GM19397 (cell line): ENCODE measurements at regions not wholly inside any gene's neighbourhood (a gene's known extent, or its start where the extent isn't known, plus 50 kb on each side); places are given as distances from the start of the nearest gene placed in this dataset.
"Not testable (repeated sequence)": the region's sequence is repeated elsewhere in the genome, so short reads cannot be mapped to it uniquely, and the experiment has no call there.

Source experiments
- ATAC-seq: cut with Tn5 transposase; IDR thresholded peaks from one replicate; pipeline ENCODE4 v1.9.1; 2021; ENCODE audit warnings: mild to moderate bottlenecking, moderate library complexity; ENCODE audit not compliant: unreplicated experiment

GRCh38 chr4:19266566-19266965 lies 985.1 kb upstream of the SLIT2 start:
- ATAC-seq = no peak

DNA sequence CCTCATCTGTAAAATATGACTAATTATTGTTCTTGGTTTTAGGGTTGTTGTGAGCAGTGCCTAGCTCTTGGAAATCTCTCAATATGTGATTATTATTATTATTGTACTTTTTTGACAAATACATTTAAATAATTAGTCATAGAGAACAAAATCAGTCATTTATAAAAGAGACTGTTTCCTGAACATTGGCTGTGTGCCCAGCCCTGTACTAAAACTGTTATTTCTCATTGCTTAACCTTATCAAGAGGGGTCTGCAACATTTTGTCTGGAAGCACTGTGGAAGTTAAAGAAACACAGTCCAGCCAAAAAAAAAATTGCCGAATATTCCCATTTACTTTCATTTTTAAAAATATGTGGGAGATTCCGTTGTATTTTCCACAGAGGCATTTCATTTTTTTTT lies 989.2 kb upstream of the SLIT2 start:
- ATAC-seq = no peak

DNA sequence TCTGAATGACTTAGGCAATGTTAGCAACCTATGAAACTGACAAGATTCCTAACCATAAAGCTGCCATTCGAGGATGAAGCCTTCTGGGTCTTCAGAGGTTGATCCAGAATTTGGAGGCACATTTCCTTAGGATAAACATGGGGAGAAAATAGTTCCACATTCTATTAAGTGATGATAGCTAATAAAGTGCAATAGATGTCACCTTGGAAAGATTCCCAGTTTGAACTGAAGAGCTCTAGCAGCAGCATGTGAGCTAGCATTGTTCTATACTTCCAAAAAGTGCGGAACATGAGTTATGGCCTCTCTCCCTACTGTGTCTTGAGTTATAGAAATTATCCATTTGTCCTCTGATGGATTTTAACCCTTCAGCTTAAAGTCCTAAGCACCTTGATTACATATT lies 991.4 kb upstream of the SLIT2 start:
- no peak for ATAC-seq

GRCh38 chr4:19259920-19260319 lies 991.8 kb upstream of the SLIT2 start:
- ATAC-seq = no peak

- ATAC-seq = no peak
These were observed 994.9 kb upstream of the SLIT2 start for GRCh38 chr4:19256823-19257222.

GRCh38 chr4:19254486-19254885 lies 997.2 kb upstream of the SLIT2 start:
- ATAC-seq = no peak

DNA sequence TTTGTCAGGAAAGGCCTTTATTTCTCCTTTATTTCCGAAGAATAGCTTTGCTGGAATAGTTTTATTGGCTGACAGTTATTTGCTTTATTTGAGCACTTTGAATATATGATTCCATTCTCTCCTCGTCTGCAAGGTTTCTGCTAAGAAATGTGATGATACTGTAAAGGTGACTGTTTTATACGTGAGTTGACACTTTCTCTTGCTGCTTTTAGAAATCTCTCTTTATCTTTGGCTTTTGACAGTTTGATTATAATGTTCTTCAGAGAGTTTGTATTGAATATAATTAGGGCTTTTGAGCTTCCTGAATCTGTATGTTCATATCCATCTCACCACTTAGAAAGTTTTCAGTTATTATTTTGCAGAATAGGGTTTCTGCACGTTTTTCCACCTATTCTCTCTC lies 1003.7 kb upstream of the SLIT2 start:
- no peak for ATAC-seq

DNA sequence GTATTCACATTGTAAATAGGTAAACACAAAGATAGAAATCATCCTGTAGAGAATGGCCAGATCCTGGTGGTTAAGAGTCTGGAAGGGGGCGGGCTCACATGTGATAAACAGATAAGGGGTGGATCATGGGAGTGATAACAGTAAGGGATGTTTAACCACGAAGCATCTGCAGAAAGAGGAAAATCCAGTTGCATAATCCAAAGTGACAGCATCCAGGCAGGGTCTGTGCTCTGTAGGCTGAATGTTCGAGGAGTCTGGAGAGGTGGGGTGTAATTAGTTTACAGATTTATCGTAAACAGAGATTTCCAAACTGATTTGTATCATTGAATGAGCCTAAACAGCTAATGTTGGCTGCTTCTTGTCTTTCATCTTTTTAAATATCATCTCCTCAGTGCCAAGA lies 1009.8 kb upstream of the SLIT2 start:
- ATAC-seq = no peak

DNA sequence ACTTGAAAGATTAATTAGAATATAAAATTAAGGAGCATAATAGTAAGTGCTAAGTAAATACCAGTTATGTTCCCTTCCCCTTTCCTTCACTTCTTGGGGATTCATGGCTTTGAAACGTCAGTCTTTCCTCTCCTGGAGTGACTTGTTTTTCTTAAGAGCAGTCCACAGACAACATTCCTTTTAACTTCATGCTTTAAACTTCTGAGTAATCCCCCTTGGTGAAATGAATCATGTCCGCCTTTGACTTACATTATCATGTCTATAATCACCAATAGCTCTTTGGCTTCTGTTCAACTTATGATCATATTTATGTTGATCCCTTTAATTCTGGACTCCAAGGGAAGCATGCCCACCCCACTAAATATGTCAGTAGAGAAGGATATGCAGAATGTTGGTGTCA lies 1012.1 kb upstream of the SLIT2 start:
- no peak for ATAC-seq

- no peak for ATAC-seq
These were observed 1015.2 kb upstream of the SLIT2 start for GRCh38 chr4:19236473-19236872.

GRCh38 chr4:19230906-19231545 lies 1020.7 kb upstream of the SLIT2 start:
- no peak for ATAC-seq

GRCh38 chr4:19227701-19228100 lies 1024.0 kb upstream of the SLIT2 start:
- no peak for ATAC-seq

DNA sequence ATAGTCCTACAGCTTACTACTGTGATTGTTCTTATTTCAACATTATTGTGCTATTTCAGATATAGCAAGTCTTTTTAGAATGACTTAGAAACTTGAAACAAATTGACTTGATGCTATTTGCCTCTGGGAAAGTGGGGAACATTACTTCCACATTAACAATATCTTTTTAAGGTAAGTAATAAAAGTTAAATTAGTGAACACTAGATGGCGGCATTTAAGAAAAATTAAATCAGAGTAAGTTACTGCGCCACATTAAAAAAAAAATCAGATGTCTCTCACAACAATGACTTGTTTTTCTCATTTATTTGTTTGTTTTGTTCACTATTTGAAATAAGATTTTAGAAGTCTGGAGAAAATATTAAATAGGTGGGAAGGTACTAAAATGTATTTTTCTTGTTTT lies 1026.9 kb upstream of the SLIT2 start:
- ATAC-seq = no peak

GRCh38 chr4:19216476-19216875 lies 1035.2 kb upstream of the SLIT2 start:
- ATAC-seq = no peak

DNA sequence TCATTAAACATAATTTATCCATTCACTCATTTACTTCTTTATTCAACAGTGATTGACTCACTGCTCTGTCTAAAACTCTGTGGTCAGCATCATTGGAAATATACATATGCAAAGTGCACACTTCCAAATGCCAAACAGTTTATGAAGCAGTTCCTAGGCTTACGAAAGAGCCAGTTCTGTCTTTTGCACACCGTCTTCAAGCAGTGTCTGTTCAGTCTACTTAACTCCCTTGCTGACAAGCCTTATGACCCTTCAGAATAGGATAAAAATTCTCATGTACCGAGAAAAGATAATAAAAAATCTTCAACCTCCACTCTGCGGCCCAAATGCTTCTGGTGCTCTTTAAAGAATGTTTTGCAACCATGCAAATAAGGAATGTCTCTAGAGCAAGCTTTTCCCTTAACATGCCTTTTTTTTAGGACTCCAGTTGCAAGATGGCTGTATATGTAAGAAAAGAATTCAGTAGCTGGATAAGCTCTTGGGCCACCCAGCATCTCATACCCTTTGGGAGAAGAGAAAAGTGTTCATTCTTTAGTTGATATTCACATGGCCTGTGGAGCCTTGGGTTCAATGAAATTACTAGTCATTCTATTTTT lies 1037.0 kb upstream of the SLIT2 start:
- no peak for ATAC-seq

DNA sequence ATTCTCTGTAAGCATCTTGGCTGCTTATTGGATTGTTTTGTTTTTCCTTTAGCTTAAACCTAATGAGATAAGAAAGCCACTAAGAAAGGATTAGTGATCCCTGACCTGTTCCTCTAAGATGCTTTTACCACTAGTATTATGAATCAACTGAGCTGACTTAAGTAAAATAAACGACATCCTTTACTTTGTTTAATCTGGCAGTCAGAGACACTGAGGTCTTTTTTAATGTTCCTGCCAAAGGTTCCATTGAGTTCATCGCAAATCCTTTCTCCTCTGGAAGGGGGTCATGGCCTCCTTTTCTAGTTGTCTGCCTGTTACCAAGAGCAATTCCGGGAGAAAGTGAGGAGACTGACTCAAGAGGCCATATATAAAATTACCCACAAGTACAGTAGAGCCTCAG lies 1038.3 kb upstream of the SLIT2 start:
- no peak for ATAC-seq

DNA sequence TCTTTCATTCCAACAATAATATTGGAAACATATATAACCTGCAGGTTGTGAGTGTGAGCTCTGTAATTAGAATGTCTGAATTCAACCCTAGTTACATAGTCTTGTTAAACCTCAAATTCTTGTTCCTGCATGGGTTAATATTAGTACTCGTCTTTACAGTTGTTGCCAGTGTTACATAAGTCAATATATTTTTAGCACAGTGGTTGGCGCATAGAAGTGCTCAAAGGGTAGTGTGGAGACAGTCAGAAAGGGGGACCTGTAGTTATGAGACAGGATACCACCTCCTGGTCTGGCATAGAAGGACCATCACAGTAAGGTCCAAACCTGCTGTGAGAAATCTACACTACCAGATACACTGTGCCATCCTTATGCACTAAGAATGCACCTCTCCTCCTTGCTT lies 1045.9 kb upstream of the SLIT2 start:
- no peak for ATAC-seq

DNA sequence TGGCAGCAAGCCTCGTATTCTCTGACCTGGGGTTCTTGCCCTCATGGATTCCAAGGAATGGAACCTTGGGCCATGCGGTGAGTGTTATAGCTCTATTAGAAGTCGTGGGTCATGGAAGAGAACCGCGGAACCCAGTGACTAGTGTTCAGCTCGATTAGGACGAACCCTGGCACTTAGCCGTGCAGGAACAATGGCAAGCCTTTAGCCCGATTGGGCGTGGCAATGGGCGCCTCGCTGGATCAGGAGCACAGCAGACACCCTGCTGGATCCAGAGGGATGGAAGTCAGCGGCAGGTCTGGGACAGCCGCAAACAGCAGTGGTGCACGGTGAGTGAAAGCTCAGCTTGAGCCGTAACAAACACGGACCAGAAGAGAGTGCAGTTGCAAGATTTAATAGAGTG lies 1053.9 kb upstream of the SLIT2 start:
- ATAC-seq = not testable (repeated sequence)

DNA sequence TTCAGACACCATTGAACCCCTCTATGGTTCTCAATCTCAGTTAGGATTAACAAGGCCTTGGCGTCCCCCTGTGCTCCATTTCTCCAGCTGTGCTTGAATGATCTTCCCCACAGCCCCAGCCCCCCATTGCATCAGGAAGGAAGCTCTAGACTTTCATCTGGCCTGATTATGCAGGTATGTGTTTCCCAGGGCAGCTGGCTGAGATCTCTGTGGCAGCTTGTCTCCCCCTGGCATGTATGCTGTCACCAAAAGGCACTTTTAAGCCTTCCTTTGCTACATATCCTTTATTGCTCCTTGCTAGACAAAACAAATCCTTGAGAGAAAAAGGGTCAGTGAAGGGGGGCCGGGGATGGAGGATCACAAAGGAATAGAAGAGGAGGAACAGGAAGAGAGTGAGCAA lies 1056.0 kb upstream of the SLIT2 start:
- no peak for ATAC-seq

DNA sequence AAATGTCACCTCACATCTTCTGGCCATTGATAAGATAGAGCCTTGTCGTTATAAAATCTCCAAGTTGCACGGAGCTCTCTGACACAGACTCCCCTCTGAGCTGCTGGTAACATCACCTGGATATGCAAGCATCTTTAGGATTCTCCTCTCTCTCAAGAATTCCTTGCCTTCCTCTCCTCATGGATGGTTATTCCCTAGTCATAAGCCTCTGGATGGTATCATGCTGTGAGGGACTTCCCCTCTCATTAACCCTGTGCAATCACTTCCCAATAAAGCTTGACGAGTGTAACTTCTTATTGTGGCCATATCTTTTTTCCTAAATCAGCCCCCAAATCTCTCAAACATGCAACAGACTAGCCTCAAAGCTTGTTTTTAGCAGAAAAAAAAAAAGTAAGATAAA lies 1057.0 kb upstream of the SLIT2 start:
- no peak for ATAC-seq

- ATAC-seq = no peak
These were observed 1058.3 kb upstream of the SLIT2 start for GRCh38 chr4:19193274-19193981.

GRCh38 chr4:19191979-19192650 lies 1059.6 kb upstream of the SLIT2 start:
- no peak for ATAC-seq
